PFSK-1 (cell line): ENCODE measurements at regions not wholly inside any gene's neighbourhood (a gene's known extent, or its start where the extent isn't known, plus 50 kb on each side); places are given as distances from the start of the nearest gene placed in this dataset.

Source experiments
- POLR2AphosphoS5 ChIP-seq: IDR thresholded peaks from 2 replicates; pipeline ENCODE4 v1.6.1; 2012; ENCODE audit warnings: low read depth, mild to moderate bottlenecking, control low read depth, low read length, moderate library complexity
- TAF1 ChIP-seq: IDR thresholded peaks from 2 replicates; pipeline ENCODE4 v1.6.1; 2012; ENCODE audit warnings: low read length, control low read depth, borderline replicate concordance; ENCODE audit not compliant: insufficient read depth

GRCh38 chrX:6299724-6300123 lies 71.1 kb upstream of the NLGN4X start:
- TF ChIP-seq POLR2AphosphoS5 (no peak), TAF1 (no peak)
